Ishikawa (cell line): ENCODE measurements at regions not wholly inside any gene's neighbourhood (a gene's known extent, or its start where the extent isn't known, plus 50 kb on each side); places are given as distances from the start of the nearest gene placed in this dataset.

Source experiments
- CEBPB ChIP-seq: IDR thresholded peaks from 2 replicates; pipeline ENCODE4 v1.6.1; 2012
- CREB1 ChIP-seq: IDR thresholded peaks from 2 replicates; pipeline ENCODE4 v1.6.1; 2012; ENCODE audit warnings: low read depth
- EGR1 ChIP-seq: IDR thresholded peaks from 2 replicates; pipeline ENCODE4 v1.6.1; 2012
- EP300 ChIP-seq: IDR thresholded peaks from 2 replicates; pipeline ENCODE4 v1.6.1; 2012; ENCODE audit warnings: borderline replicate concordance
- FOXM1 ChIP-seq: IDR thresholded peaks from 2 replicates; pipeline ENCODE4 v1.6.1; 2012; ENCODE audit warnings: low read depth, borderline replicate concordance
- NFIC ChIP-seq: IDR thresholded peaks from 2 replicates; pipeline ENCODE4 v1.6.1; 2012
- RAD21 ChIP-seq: IDR thresholded peaks from 2 replicates; pipeline ENCODE4 v1.6.1; 2012; ENCODE audit warnings: low read depth
- REST ChIP-seq: IDR thresholded peaks from 2 replicates; pipeline ENCODE4 v1.6.1; 2012; ENCODE audit warnings: low read depth, mild to moderate bottlenecking
- TAF1 ChIP-seq: IDR thresholded peaks from 2 replicates; pipeline ENCODE4 v1.6.1; 2012; ENCODE audit warnings: low read depth, mild to moderate bottlenecking
- TCF12 ChIP-seq: IDR thresholded peaks from 2 replicates; pipeline ENCODE4 v1.6.1; 2012; ENCODE audit warnings: low read depth
- TEAD4 ChIP-seq: IDR thresholded peaks from 2 replicates; pipeline ENCODE4 v1.6.1; 2012
- YY1 ChIP-seq: IDR thresholded peaks from 2 replicates; pipeline ENCODE4 v1.6.1; 2012; ENCODE audit warnings: low read depth
- ZBTB7A ChIP-seq: IDR thresholded peaks from 2 replicates; pipeline ENCODE4 v1.6.1; 2012; ENCODE audit warnings: low read depth
- TF ChIP-seq, protein P1 (sequence below): IDR thresholded peaks from 2 replicates; pipeline ENCODE4 v1.6.1; 2012
- TF ChIP-seq, protein P2 (sequence below): IDR thresholded peaks from 2 replicates; pipeline ENCODE4 v1.6.1; 2012

DNA sequence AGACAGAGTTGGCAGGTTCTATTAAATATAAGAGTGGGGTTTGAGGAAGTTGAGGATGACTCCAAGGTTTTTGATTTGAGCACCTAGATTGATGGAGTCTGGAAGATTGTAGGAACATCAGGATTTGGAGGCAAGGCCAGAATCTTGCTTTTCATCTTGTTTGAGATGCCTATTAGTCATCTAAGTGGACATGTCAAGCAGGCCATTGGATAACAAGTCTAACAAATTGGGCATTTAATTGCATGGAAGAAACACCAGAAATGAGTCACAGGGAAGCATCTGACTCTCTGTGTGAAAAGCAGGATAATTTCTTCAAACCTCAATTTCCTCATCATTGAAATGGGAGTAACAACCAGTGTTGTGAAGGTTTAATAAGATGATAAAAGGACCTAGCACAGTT is 53.3 kb upstream of the ARL15 start:
- TF ChIP-seq NFIC: no peak
- no peak for TF ChIP-seq TEAD4
- TF ChIP-seq YY1: no peak
- TF ChIP-seq, protein P1, sequence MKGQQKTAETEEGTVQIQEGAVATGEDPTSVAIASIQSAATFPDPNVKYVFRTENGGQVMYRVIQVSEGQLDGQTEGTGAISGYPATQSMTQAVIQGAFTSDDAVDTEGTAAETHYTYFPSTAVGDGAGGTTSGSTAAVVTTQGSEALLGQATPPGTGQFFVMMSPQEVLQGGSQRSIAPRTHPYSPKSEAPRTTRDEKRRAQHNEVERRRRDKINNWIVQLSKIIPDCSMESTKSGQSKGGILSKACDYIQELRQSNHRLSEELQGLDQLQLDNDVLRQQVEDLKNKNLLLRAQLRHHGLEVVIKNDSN: no peak
- TF ChIP-seq EGR1: no peak

DNA sequence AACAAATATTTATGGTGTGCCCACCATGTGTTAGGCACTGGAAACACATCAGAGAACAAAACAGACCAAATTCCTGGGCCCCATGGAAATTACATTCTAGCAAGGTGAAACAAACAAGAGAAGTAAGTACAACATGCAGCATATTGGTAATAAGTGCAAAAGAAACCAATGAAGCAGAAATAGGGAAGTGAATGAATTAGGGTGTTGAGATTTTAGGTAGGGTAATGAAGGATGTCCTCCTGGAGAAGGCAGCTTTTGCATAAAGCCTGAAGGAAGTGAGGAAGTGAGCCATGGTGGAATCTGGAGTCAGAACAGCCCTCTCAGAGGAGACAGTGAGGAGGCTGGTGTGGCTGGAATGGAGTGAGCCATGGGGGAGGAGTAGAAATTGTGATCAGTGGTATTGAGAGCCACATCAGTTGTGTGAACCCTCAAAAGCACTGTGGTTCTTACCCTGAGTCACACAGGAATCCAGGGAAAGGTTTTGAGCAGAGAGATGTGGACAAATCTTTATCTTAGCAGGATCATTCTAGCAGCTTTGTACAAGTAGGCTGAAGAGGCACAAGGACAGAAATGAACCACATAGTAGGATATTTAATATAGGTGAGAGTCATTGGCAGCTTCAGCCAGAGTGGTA is 52.7 kb upstream of the ARL15 start:
- TF ChIP-seq CREB1 (no peak), ZBTB7A (no peak), NFIC (no peak), EP300 (no peak), EGR1 (no peak), YY1 (no peak)
- TF ChIP-seq, protein P1: no peak

- no peak for TF ChIP-seq NFIC
- TF ChIP-seq ZBTB7A: no peak
- TF ChIP-seq FOXM1: no peak
- TF ChIP-seq EP300: no peak
- TF ChIP-seq TEAD4: no peak
- TF ChIP-seq, protein P1: no peak
- TF ChIP-seq, protein P2, sequence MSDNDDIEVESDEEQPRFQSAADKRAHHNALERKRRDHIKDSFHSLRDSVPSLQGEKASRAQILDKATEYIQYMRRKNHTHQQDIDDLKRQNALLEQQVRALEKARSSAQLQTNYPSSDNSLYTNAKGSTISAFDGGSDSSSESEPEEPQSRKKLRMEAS: no peak
- TF ChIP-seq REST: no peak
- no peak for TF ChIP-seq TCF12
- TF ChIP-seq CEBPB: no peak
- TF ChIP-seq EGR1: no peak
- TF ChIP-seq YY1: no peak
- no peak for TF ChIP-seq TAF1
- no peak for TF ChIP-seq CREB1
These were observed 52.1 kb upstream of the ARL15 start for GRCh38 chr5:54362434-54362833.

GRCh38 chr5:54361691-54362411 is 51.5 kb upstream of the ARL15 start:
- no peak for TF ChIP-seq EP300
- no peak for TF ChIP-seq TAF1
- TF ChIP-seq, protein P2: no peak
- no peak for TF ChIP-seq EGR1
- TF ChIP-seq NFIC: no peak
- TF ChIP-seq, protein P1: no peak
- TF ChIP-seq TCF12: no peak
- no peak for TF ChIP-seq CEBPB
- no peak for TF ChIP-seq CREB1
- no peak for TF ChIP-seq YY1
- TF ChIP-seq ZBTB7A: no peak
- TF ChIP-seq RAD21: no peak
- no peak for TF ChIP-seq FOXM1
- TF ChIP-seq TEAD4: no peak
- TF ChIP-seq REST: no peak

- TF ChIP-seq YY1 (no peak), CEBPB (no peak), TAF1 (no peak), REST (no peak), ZBTB7A (no peak), EP300 (no peak), FOXM1 (no peak), CREB1 (no peak), RAD21 (no peak)
- TF ChIP-seq, protein P2: no peak
These were observed 50.7 kb upstream of the ARL15 start for GRCh38 chr5:54360925-54361662.
